Left lung (tissue), 4 donors: ENCODE measurements at regions not wholly inside any gene's neighbourhood (a gene's known extent, or its start where the extent isn't known, plus 50 kb on each side); places are given as distances from the start of the nearest gene placed in this dataset.
"Not testable (repeated sequence)": the region's sequence is repeated elsewhere in the genome, so short reads cannot be mapped to it uniquely, and the experiment has no call there.

Source experiments
- ATAC-seq: fragments of 200-7000 bp; cut with Tn5 transposase; one replicate; pipeline ENCODE4 v1.9.1; 2020; ENCODE audit warnings: moderate library complexity
- DNase-seq, 4 donors: peaks; one replicate each; pipeline ENCODE4 v3.0.0-alpha.2; 2013 to 2020
- H3K27ac ChIP-seq, 2 donors: fragments of 200-600 bp; sonication (generic) in 1 of 2; one replicate each; pipeline versions ENCODE4 v1.5.0 to v1.8.0; 2020 to 2021
- H3K27me3 ChIP-seq, 2 donors: fragments of 200-600 bp; sonication (generic) in 1 of 2; one replicate each; pipeline versions ENCODE4 v1.5.0 to v1.8.0; 2020 to 2021
- H3K36me3 ChIP-seq, 2 donors: fragments of 200-600 bp; sonication (generic) in 1 of 2; one replicate each; pipeline versions ENCODE4 v1.5.0 to v1.8.0; 2020 to 2021
- H3K4me1 ChIP-seq, 2 donors: fragments of 200-600 bp; one replicate each; pipeline ENCODE4 v1.8.0; 2021
- H3K4me3 ChIP-seq, 2 donors: fragments of 200-600 bp; sonication (generic) in 1 of 2; one replicate each; pipeline versions ENCODE4 v1.5.0 to v1.8.0; 2020 to 2021; ENCODE audit warnings: mild to moderate bottlenecking in 1 of 2
- H3K9me3 ChIP-seq, 2 donors: fragments of 200-600 bp; sonication (generic) in 1 of 2; one replicate each; pipeline versions ENCODE4 v1.5.0 to v1.8.0; 2020 to 2021
- intact Hi-C, 2 donors: fragments of 100-400 bp; cut with DNase I; formaldehyde crosslinking; loops; one replicate each; pipeline versions ENCODE4 v1.11.2 to v1.14.2; 2022
- TF ChIP-seq, protein P1 (sequence below), 2 donors: fragments of 200-600 bp; sonication (generic) in 1 of 2; IDR thresholded peaks; one replicate each; pipeline versions ENCODE4 v1.5.0 to v1.8.0; 2021; ENCODE audit warnings: antibody characterized with exemption in 2 of 2
- donor health status: DM: no; HTN: yes; CAD: no.
- donor health status: DM: no; HTN: no; CAD: no.

DNA sequence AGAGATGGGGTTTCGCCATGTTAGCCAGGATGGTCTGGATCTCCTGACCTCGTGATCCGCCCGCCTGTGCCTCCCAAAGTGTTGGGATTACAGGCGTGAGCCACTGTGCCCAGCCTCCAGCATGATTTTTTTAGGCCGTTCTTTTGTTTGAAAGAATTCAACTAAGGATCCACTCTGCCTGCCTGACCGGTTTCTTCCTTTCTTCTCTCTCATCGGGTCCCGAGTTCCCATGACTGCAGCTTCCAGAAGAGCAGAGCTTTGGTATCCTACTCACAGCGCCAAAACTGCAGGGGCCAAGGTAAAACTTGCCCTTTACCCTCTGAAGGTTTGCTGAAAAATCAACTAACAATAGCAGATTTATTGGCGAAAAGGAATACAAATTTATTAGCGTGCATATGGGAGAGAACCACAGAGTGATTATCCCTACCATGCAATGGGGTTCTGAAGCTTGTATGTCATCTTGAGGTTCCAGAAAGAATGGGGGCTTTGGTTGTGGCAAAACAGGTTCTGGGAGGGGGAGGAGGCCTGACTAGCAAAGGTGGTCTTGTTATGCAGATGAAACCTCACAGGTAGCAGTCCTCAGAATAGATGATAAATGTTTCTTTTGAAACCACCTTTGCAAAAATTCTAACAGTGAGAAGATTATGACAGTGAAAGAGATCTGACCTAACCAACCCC is 87.0 kb upstream of the MSH6 start:
- no peaks in the 10 kb centered on the region for H3K36me3 ChIP-seq
- DNase-seq (no peak), ATAC-seq (no peak)
- H3K27me3 ChIP-seq, result no peaks in the 10 kb centered on the region
- H3K9me3 ChIP-seq, result no peaks in the 10 kb centered on the region
- no peak overlapping the region for H3K4me3 ChIP-seq
- H3K27ac ChIP-seq, result no peak overlapping the region
- H3K4me1 ChIP-seq, result no peaks in the 10 kb centered on the region
- TF ChIP-seq, protein P1, sequence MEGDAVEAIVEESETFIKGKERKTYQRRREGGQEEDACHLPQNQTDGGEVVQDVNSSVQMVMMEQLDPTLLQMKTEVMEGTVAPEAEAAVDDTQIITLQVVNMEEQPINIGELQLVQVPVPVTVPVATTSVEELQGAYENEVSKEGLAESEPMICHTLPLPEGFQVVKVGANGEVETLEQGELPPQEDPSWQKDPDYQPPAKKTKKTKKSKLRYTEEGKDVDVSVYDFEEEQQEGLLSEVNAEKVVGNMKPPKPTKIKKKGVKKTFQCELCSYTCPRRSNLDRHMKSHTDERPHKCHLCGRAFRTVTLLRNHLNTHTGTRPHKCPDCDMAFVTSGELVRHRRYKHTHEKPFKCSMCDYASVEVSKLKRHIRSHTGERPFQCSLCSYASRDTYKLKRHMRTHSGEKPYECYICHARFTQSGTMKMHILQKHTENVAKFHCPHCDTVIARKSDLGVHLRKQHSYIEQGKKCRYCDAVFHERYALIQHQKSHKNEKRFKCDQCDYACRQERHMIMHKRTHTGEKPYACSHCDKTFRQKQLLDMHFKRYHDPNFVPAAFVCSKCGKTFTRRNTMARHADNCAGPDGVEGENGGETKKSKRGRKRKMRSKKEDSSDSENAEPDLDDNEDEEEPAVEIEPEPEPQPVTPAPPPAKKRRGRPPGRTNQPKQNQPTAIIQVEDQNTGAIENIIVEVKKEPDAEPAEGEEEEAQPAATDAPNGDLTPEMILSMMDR (IDR thresholded peaks at IDR 0.05), result no peak
- intact Hi-C loops, result no loop called here

DNA sequence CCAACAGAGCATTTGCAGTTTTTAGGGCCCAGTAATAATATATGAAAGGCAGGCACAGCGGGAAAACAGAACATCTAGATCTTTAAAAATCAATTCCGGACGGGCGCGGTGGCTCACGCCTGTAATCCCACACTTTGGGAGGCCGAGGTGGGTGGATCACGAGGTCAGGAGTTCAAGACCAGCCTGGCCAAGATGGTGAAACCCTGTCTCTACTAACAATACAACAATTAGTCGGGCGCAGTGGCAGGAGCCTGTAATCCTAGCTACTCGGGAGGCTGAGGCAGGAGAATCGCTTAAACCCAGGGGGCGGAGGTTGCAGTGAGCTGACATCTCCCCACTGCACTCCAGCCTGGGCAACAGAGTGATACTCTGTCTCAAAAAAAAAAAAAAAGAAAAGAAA is 88.5 kb upstream of the MSH6 start:
- DNase-seq, H3K4me1 ChIP-seq, H3K9me3 ChIP-seq, H3K36me3 ChIP-seq, H3K4me3 ChIP-seq, ATAC-seq, intact Hi-C loops, H3K27ac ChIP-seq, H3K27me3 ChIP-seq: not testable (repeated sequence)

DNA sequence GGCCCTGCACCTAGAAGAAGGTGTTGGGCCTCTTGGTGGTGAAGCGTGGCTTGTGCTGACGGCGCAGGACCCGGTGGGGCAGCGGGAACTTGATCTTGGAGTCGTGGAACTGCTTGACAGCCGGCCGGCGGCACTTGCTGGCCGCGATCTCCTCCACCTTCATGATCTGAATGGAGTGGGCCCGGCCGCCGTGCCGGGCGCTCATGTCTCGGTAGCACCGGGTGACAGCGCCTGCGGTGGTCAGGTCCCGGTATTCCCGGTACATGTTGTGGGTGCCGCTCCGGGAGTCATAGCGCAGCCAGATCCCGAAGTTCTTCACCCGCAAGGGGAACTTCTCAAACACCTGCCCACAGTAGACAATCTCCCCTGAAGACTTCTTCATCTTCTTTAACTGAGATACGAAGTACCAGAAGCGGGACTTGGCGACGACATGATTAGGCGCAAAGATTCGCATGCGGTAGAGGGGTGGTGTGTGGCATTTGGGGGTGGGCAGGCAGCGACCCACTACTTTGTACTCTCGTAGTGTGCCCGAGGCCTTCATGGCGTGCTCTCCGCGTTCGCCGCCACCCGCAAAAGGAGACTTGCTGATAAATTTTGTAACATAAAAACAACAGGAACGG is 92.1 kb upstream of the MSH6 start:
- ATAC-seq, H3K27ac ChIP-seq, intact Hi-C loops: not testable (repeated sequence)

DNA sequence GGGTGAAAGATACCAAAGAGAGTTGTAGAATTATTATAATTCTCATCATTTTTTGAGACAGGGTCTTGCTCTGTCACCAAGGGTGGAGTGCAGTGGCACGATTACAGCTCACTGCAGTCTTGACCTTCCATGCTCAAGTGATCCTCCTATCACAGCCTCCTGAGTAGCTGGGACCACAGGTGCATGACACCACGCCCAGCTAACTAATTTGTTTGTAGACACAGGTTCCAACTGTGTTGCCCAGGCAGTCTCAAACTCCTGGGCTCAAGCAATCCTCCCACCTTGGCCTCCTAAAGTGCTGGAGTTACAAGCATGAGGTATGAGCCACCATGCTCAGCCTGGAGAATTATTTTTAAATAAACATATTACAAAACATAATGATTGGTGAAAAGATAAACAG is 92.8 kb upstream of the MSH6 start:
- H3K27ac ChIP-seq, result no peak overlapping the region
- peaks cover 0 to 6% of the 10 kb centered on the region in 2 donors for H3K9me3 ChIP-seq
- ATAC-seq, result no peak
- no peaks in the 10 kb centered on the region for H3K4me1 ChIP-seq
- no peak overlapping the region for H3K4me3 ChIP-seq
- intact Hi-C loops, result no loop called here
- H3K36me3 ChIP-seq, result no peaks in the 10 kb centered on the region
- DNase-seq, result no peak
- no peaks in the 10 kb centered on the region for H3K27me3 ChIP-seq
- TF ChIP-seq, protein P1 (IDR thresholded peaks at IDR 0.05), result no peak

More for the DNA sequence above, 92.1 kb upstream of the MSH6 start:
- H3K4me1 ChIP-seq, H3K4me3 ChIP-seq, DNase-seq, H3K9me3 ChIP-seq, H3K36me3 ChIP-seq, H3K27me3 ChIP-seq: not testable (repeated sequence)

DNA sequence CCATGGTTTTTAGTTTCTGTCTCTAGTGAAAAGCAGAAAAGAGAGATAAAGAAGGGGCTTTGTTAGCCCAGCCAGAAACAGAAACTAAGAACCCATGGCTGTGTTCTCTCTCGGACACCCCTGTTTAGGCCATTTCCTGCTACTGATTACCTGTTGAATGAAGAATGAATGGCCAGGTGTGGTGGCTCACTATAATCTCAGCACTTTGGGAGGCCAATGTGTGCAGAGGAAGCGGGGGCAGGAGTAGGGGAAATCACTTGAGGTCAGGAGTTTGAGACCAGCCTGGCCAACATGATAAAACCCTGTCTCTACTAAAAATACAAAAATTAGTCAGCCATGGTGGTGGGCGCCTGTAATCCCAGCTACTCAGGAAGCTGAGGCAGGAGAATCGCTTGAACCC is 93.8 kb upstream of the MSH6 start:
- DNase-seq, H3K36me3 ChIP-seq, H3K9me3 ChIP-seq, H3K4me3 ChIP-seq, H3K27me3 ChIP-seq, H3K4me1 ChIP-seq, intact Hi-C loops, ATAC-seq, H3K27ac ChIP-seq: not testable (repeated sequence)

DNA sequence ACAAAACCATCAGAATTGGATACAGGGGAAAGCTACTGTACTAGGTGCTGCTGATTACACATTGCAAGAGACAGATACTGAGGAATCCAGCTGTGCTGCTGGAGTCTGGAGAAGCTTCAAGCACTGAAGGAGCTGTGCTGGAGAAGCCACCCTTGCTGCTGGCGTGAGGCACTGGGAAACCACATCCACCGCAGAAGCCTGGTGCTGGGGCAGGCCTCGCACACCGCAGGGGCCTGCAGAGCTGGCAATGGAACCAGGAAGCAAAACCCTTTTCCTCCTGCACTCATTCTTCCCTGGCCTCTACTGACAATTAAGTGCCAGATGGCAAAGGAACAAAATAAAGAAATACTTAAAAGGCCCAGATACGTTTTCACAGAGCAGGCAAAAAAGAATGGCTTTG is 94.4 kb upstream of the MSH6 start:
- no peak overlapping the region for H3K27ac ChIP-seq
- DNase-seq (no peak), ATAC-seq (peak; percentile 19)
- TF ChIP-seq, protein P1 (IDR thresholded peaks at IDR 0.05), result no peak
- no peak overlapping the region for H3K4me3 ChIP-seq
- no peaks in the 10 kb centered on the region for H3K27me3 ChIP-seq
- intact Hi-C loops, result no loop called here
- no peaks in the 10 kb centered on the region for H3K4me1 ChIP-seq
- peaks cover 0 to 6% of the 10 kb centered on the region in 2 donors for H3K9me3 ChIP-seq
- no peaks in the 10 kb centered on the region for H3K36me3 ChIP-seq

DNA sequence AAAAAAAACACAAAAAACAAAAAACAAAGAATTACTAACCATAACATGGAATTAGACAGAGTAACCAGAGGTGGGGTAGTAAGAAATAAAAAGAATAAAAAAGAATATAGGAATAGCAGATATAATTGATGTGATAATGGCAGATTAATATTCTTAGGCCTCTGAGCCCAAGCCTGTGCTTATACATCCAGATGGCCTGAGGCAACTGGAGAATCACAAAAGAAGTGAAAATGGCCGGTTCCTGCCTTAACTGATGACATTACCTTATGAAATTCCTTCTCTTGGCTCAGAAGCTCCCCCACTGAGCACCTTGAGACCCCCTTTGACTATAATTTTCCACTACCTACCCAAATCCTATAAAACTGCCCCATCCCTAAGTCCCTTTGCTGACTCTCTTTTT is 95.1 kb upstream of the MSH6 start:
- Histone ChIP-seq H3K27me3 (no peaks in the 10 kb centered on the region), H3K4me3 (no peak overlapping the region), H3K4me1 (no peaks in the 10 kb centered on the region), H3K36me3 (no peaks in the 10 kb centered on the region), H3K27ac (no peak overlapping the region), H3K9me3 (peaks cover 0 to 6% of the 10 kb centered on the region in 2 donors)
- ATAC-seq, result no peak
- no peak for DNase-seq
- TF ChIP-seq, protein P1 (IDR thresholded peaks at IDR 0.05), result no peak
- intact Hi-C loops, result no loop called here
